Adrenal gland (tissue), 5 donors: ENCODE measurements at regions not wholly inside any gene's neighbourhood (a gene's known extent, or its start where the extent isn't known, plus 50 kb on each side); places are given as distances from the start of the nearest gene placed in this dataset.

Experiments used
- POLR2A ChIP-seq, 2 donors: fragments of 450-650 bp; IDR thresholded peaks; one replicate each; pipeline ENCODE4 v1.6.1; 2017; ENCODE audit warnings: antibody characterized with exemption in 2 of 2, mild to moderate bottlenecking in 2 of 2, moderate library complexity in 1 of 2
- TF ChIP-seq, protein P1 (sequence below), 6 experiments: fragments of 450-650 bp in 4 of 6; fragments of 200-600 bp in 2 of 6; sonication (generic) in 1 of 6; IDR thresholded peaks; 1 replicate in 5 of 6; 2 replicates in 1 of 6; pipeline versions ENCODE4 v1.5.1 to v1.8.0; 2016 to 2021; ENCODE audit warnings: antibody characterized with exemption in 6 of 6, mild to moderate bottlenecking in 2 of 6, moderate library complexity in 1 of 6
- donor health status: DM: no; HTN: no; CAD: no.

DNA sequence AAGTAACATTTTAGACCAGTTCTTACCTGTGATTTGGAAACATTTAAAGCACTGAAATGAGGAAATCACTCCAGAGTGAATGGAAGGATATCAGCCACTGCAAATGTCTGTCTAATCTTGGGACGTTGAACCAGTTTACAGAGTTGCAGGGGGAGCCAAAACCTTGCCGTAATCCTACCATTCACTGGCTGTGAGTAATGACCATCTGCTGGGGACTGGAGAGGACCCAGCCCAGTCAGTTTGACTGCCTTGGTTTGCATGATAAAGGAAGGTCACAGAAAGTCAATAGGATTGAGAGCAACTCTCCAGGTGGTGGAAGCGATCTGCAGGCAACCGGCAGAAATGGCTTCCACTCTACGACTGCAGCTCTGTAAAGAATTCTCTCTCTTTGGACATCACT is 167.2 kb downstream of the AKR1D1 start:
- no peak for TF ChIP-seq POLR2A (IDR thresholded peaks at IDR 0.05)
- TF ChIP-seq, protein P1, sequence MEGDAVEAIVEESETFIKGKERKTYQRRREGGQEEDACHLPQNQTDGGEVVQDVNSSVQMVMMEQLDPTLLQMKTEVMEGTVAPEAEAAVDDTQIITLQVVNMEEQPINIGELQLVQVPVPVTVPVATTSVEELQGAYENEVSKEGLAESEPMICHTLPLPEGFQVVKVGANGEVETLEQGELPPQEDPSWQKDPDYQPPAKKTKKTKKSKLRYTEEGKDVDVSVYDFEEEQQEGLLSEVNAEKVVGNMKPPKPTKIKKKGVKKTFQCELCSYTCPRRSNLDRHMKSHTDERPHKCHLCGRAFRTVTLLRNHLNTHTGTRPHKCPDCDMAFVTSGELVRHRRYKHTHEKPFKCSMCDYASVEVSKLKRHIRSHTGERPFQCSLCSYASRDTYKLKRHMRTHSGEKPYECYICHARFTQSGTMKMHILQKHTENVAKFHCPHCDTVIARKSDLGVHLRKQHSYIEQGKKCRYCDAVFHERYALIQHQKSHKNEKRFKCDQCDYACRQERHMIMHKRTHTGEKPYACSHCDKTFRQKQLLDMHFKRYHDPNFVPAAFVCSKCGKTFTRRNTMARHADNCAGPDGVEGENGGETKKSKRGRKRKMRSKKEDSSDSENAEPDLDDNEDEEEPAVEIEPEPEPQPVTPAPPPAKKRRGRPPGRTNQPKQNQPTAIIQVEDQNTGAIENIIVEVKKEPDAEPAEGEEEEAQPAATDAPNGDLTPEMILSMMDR (IDR thresholded peaks at IDR 0.05), result no peak
